Endothelial cell of umbilical vein (primary cell): ENCODE measurements at regions not wholly inside any gene's neighbourhood (a gene's known extent, or its start where the extent isn't known, plus 50 kb on each side); places are given as distances from the start of the nearest gene placed in this dataset.

Experiments used
- BruUV-seq: library from RNA; stranded (reverse); fragments of 400-500 nt; replicated peaks from 2 replicates; lab custom pipeline; 2021; lab: Mats Ljungman, UMichigan
- CTCF ChIA-PET: fragments of 300-600, 350-600 bp; sonication (Branson Sonifier 250); formaldehyde crosslinking; loops from one replicate; lab custom pipeline; 2021; ENCODE audit warnings: antibody characterized with exemption, inconsistent platforms; lab: Charles Lee
- POLR2A ChIA-PET: fragments of 300-600, 350-600 bp; sonication (Branson Sonifier 250); formaldehyde crosslinking; loops from one replicate; lab custom pipeline; 2021; ENCODE audit warnings: antibody characterized with exemption, inconsistent platforms; lab: Charles Lee
- DNase-seq: peaks from one replicate; pipeline ENCODE4 v3.0.0-alpha.2; 2011; ENCODE audit warnings: low read depth, low spot score
- FAIRE-seq: peaks from 2 replicates; lab custom pipeline; 2011; peaks lifted over from hg19 to GRCh38; lab: Jason Lieb, UNC
- H2AFZ ChIP-seq: 2 replicates; pipeline ENCODE4 v1.6.0; 2012; ENCODE audit warnings: low read depth, low read length, control low read depth, inconsistent platforms
- H3K27ac ChIP-seq: 2 replicates; pipeline ENCODE4 v1.5.1; 2011; ENCODE audit warnings: low read depth, mild to moderate bottlenecking, control low read depth, low read length, moderate library complexity; ENCODE audit not compliant: insufficient read depth
- H3K27me3 ChIP-seq, 2 experiments: 2 replicates each; pipeline versions ENCODE4 v1.6.0 to v1.6.1; 2011; ENCODE audit warnings: low read length in 2 of 2, mixed read lengths in 1 of 2; ENCODE audit not compliant: control insufficient read depth in 2 of 2, insufficient read depth in 2 of 2
- H3K36me3 ChIP-seq, 2 experiments: 2 replicates in 1 of 2; 3 replicates in 1 of 2; pipeline ENCODE4 v1.5.1; 2011; ENCODE audit warnings: low read length in 2 of 2, mild to moderate bottlenecking in 1 of 2, moderate library complexity in 1 of 2; ENCODE audit not compliant: control insufficient read depth in 2 of 2, insufficient read depth in 2 of 2; ENCODE audit errors: extremely low read depth in 1 of 2
- H3K4me1 ChIP-seq: 3 replicates; pipeline ENCODE4 v1.5.1; 2011; ENCODE audit warnings: mild to moderate bottlenecking, low read length; ENCODE audit not compliant: control insufficient read depth, insufficient read depth; ENCODE audit errors: extremely low read depth
- H3K4me2 ChIP-seq: 2 replicates; pipeline ENCODE4 v1.6.1; 2011; ENCODE audit warnings: low read length, control low read depth, mixed read lengths; ENCODE audit not compliant: insufficient read depth
- H3K4me3 ChIP-seq, 3 experiments: fragments of 200-600 bp in 1 of 3; sonication (generic), shearing (Covaris generic) in 1 of 3; replicated peaks in 1 of 3; 2 replicates each; pipeline ENCODE4 v1.5.1; 2011 to 2016; ENCODE audit warnings: control low read depth in 3 of 3, low read length in 3 of 3, mild to moderate bottlenecking in 2 of 3, inconsistent platforms in 1 of 3, low read depth in 1 of 3, moderate library complexity in 1 of 3; ENCODE audit not compliant: insufficient read depth in 1 of 3
- H3K79me2 ChIP-seq: 2 replicates; pipeline ENCODE4 v1.6.0; 2012; ENCODE audit warnings: low read length, inconsistent platforms; ENCODE audit not compliant: control insufficient read depth, insufficient read depth
- H3K9ac ChIP-seq: replicated peaks from 2 replicates; pipeline ENCODE3; 2011; ENCODE audit warnings: low read length, control low read depth; ENCODE audit not compliant: insufficient read depth; ENCODE audit errors: extremely low read depth
- H3K9me1 ChIP-seq: replicated peaks from 3 replicates; pipeline ENCODE4 v1.6.0; 2011; ENCODE audit warnings: mild to moderate bottlenecking, low read length; ENCODE audit not compliant: control insufficient read depth, insufficient read depth; ENCODE audit errors: extremely low read depth
- H3K9me3 ChIP-seq: replicated peaks from 2 replicates; pipeline ENCODE4 v1.5.1; 2012; ENCODE audit warnings: low read length, inconsistent platforms; ENCODE audit not compliant: control insufficient read depth, insufficient read depth
- H4K20me1 ChIP-seq: replicated peaks from 2 replicates; pipeline ENCODE3; 2011; ENCODE audit warnings: mild to moderate bottlenecking, low read length; ENCODE audit not compliant: control insufficient read depth, insufficient read depth; ENCODE audit errors: extremely low read depth
- CTCF ChIP-seq, 2 donors: IDR thresholded peaks; 1 replicate in 1 of 2; 2 replicates in 1 of 2; pipeline ENCODE4 v1.5.1; 2011; ENCODE audit warnings: low read length in 2 of 2, mild to moderate bottlenecking in 2 of 2, moderate library complexity in 2 of 2, control low read depth in 1 of 2, inconsistent platforms in 1 of 2, low read depth in 1 of 2; ENCODE audit not compliant: insufficient read depth in 1 of 2; ENCODE audit errors: extremely low read depth in 1 of 2
- EZH2 ChIP-seq: IDR thresholded peaks from 2 replicates; pipeline ENCODE4 v1.6.1; 2012; ENCODE audit warnings: borderline replicate concordance, low read depth, mild to moderate bottlenecking, moderate library complexity, low read length, inconsistent platforms; ENCODE audit not compliant: severe bottlenecking
- FOS ChIP-seq: IDR thresholded peaks from 2 replicates; pipeline ENCODE4 v1.6.1; 2011; ENCODE audit warnings: mild to moderate bottlenecking, low read length, moderate library complexity, borderline replicate concordance; ENCODE audit not compliant: insufficient read depth
- GATA2 ChIP-seq: IDR thresholded peaks from 2 replicates; pipeline ENCODE4 v1.7.0; 2011; ENCODE audit warnings: low read depth, mild to moderate bottlenecking, moderate library complexity, mixed read lengths, low read length; ENCODE audit not compliant: insufficient read length, insufficient read depth
- JUN ChIP-seq: IDR thresholded peaks from 2 replicates; pipeline ENCODE4 v1.6.1; 2011; ENCODE audit warnings: borderline replicate concordance, low read depth; ENCODE audit not compliant: insufficient read length, insufficient read depth
- MAX ChIP-seq: IDR thresholded peaks from 2 replicates; pipeline ENCODE4 v1.6.1; 2011; ENCODE audit not compliant: insufficient read depth, insufficient read length
- MYC ChIP-seq: IDR thresholded peaks from one replicate; pipeline ENCODE4 v1.6.1; 2011; ENCODE audit warnings: mild to moderate bottlenecking, low read depth, low read length
- POLR2A ChIP-seq: IDR thresholded peaks from 2 replicates; pipeline ENCODE4 v1.6.1; 2012; ENCODE audit warnings: low read depth, mild to moderate bottlenecking, control low read depth, low read length
- POLR2AphosphoS5 ChIP-seq: IDR thresholded peaks from 2 replicates; pipeline ENCODE4 v1.6.1; 2012; ENCODE audit warnings: low read depth, mild to moderate bottlenecking, control low read depth, low read length, moderate library complexity; ENCODE audit not compliant: insufficient read depth
- dilution Hi-C: fragments of 300-500 bp; cut with MboI; formaldehyde crosslinking; loops from one replicate; pipeline ENCODE4 v1.15.0; 2019; ENCODE audit warnings: low sequenced_read_pairs; ENCODE audit not compliant: extremely low pct_ligation_motif_present
- intact Hi-C: fragments of 100-400 bp; cut with micrococcal nuclease; formaldehyde crosslinking; loops from one replicate; pipeline ENCODE4 v1.10.0; 2022

GRCh38 chr16:58885528-58886170, 151.5 kb upstream of the GOT2 start:
- Histone ChIP-seq H3K4me1 (no peaks in the 10 kb centered on the region), H3K9me3 (no peaks in the 10 kb centered on the region), H3K9ac (no peak overlapping the region), H2AFZ (no peak overlapping the region), H4K20me1 (no peaks in the 10 kb centered on the region), H3K9me1 (no peaks in the 10 kb centered on the region), H3K36me3 (no peaks in the 10 kb centered on the region), H3K27ac (no peak overlapping the region), H3K27me3 (no peaks in the 10 kb centered on the region), H3K4me3 (no peak overlapping the region), H3K4me2 (no peak overlapping the region), H3K79me2 (no peaks in the 10 kb centered on the region)
- dilution Hi-C loops (no loop called here), intact Hi-C loops (no loop called here)
- TF ChIP-seq POLR2AphosphoS5 (no peak), EZH2 (no peak), CTCF (IDR thresholded peaks at IDR 0.05; ENCODE audit: extremely low read depth in 1 of 2, insufficient read depth in 1 of 2, low read depth in 1 of 2, low read length in 2 of 2) (no peak), JUN (no peak), POLR2A (no peak), MAX (no peak), MYC (no peak), FOS (no peak), GATA2 (no peak)
- BruUV-seq = no TSS peak
- FAIRE-seq (no peak), DNase-seq (no peak)
- CTCF ChIA-PET = no interaction called here
- POLR2A ChIA-PET = no interaction called here
